Panc1 (cell line): ENCODE measurements at regions not wholly inside any gene's neighbourhood (a gene's known extent, or its start where the extent isn't known, plus 50 kb on each side); places are given as distances from the start of the nearest gene placed in this dataset.

Experiments used
- ATAC-seq: fragments of 200-7000 bp; cut with Tn5 transposase; 2 replicates; pipeline ENCODE4 v1.9.1; 2020; ENCODE audit warnings: mild to moderate bottlenecking, moderate library complexity
- BruUV-seq: library from RNA; stranded (reverse); fragments of 400-500 nt; replicated peaks from 2 replicates; lab custom pipeline; 2021; lab: Mats Ljungman, UMichigan
- CTCF ChIA-PET: fragments of 300-600 bp; sonication (Branson Sonifier 250); formaldehyde crosslinking; loops from one replicate; lab custom pipeline; 2022; ENCODE audit warnings: antibody characterized with exemption; lab: Charles Lee
- POLR2A ChIA-PET: fragments of 300-600 bp; sonication (Branson Sonifier 250); formaldehyde crosslinking; loops from one replicate; lab custom pipeline; 2022; ENCODE audit warnings: antibody characterized with exemption; lab: Charles Lee
- DNase-seq: peaks from one replicate; pipeline ENCODE4 v3.0.0-alpha.2; 2010; ENCODE audit warnings: low read depth, low spot score
- H3K27ac ChIP-seq: 2 replicates; pipeline ENCODE4 v1.5.1; 2011; ENCODE audit warnings: mild to moderate bottlenecking, low read length, inconsistent platforms
- H3K27me3 ChIP-seq: fragments of 200-500 bp; sonication (Bioruptor generic); 2 replicates; pipeline ENCODE4 v1.6.0; 2014; ENCODE audit warnings: low read length, inconsistent platforms; ENCODE audit not compliant: control insufficient read depth, insufficient read depth
- H3K36me3 ChIP-seq: fragments of 200-500 bp; sonication (Bioruptor generic); 2 replicates; pipeline ENCODE4 v1.5.1; 2014; ENCODE audit warnings: inconsistent platforms, mild to moderate bottlenecking, low read length, moderate library complexity; ENCODE audit not compliant: control insufficient read depth, insufficient read depth
- H3K4me1 ChIP-seq: 2 replicates; pipeline ENCODE4 v1.5.1; 2011; ENCODE audit warnings: inconsistent platforms, mild to moderate bottlenecking, low read length, moderate library complexity; ENCODE audit not compliant: control insufficient read depth, insufficient read depth
- H3K4me3 ChIP-seq, 2 experiments: 2 replicates each; pipeline ENCODE4 v1.5.1; 2011 to 2012; ENCODE audit warnings: low read depth in 2 of 2, low read length in 2 of 2, mild to moderate bottlenecking in 2 of 2, inconsistent platforms in 1 of 2, moderate library complexity in 1 of 2
- H3K9me3 ChIP-seq: fragments of 200-500 bp; sonication (Bioruptor generic); 2 replicates; pipeline ENCODE4 v1.5.1; 2014; ENCODE audit warnings: low read depth, mild to moderate bottlenecking, inconsistent platforms, low read length, moderate library complexity; ENCODE audit not compliant: control insufficient read depth, insufficient read depth
- CTCF ChIP-seq: fragments of 450-650 bp; IDR thresholded peaks from 2 replicates; pipeline ENCODE4 v1.5.1; 2017; ENCODE audit warnings: mild to moderate bottlenecking
- POLR2AphosphoS5 ChIP-seq: IDR thresholded peaks from 2 replicates; pipeline ENCODE4 v1.6.1; 2012; ENCODE audit warnings: mild to moderate bottlenecking, low read depth, low read length, moderate library complexity
- REST ChIP-seq, 2 experiments: IDR thresholded peaks; 2 replicates each; pipeline ENCODE4 v1.6.1; 2011 to 2012; ENCODE audit warnings: low read depth in 2 of 2, control low read depth in 1 of 2, low read length in 1 of 2, mild to moderate bottlenecking in 1 of 2, moderate library complexity in 1 of 2; ENCODE audit not compliant: insufficient read depth in 1 of 2
- SIN3A ChIP-seq: IDR thresholded peaks from 2 replicates; pipeline ENCODE4 v1.6.1; 2012; ENCODE audit warnings: low read depth, mild to moderate bottlenecking, low read length, moderate library complexity, borderline replicate concordance; ENCODE audit not compliant: insufficient read depth
- TCF7L2 ChIP-seq: IDR thresholded peaks from 2 replicates; pipeline ENCODE4 v1.6.1; 2011; ENCODE audit warnings: mild to moderate bottlenecking, low read depth, low read length, inconsistent platforms
- in situ Hi-C: cut with HindIII; loops from 2 replicates; pipeline ENCODE4 v1.10.0; 2016; ENCODE audit warnings: low sequenced_read_pairs, low pct_unique_long_range_greater_than_20kb
- intact Hi-C: fragments of 100-400 bp; cut with micrococcal nuclease; formaldehyde crosslinking; loops from one replicate; pipeline ENCODE4 v1.10.0; 2022; ENCODE audit not compliant: unreplicated experiment

DNA sequence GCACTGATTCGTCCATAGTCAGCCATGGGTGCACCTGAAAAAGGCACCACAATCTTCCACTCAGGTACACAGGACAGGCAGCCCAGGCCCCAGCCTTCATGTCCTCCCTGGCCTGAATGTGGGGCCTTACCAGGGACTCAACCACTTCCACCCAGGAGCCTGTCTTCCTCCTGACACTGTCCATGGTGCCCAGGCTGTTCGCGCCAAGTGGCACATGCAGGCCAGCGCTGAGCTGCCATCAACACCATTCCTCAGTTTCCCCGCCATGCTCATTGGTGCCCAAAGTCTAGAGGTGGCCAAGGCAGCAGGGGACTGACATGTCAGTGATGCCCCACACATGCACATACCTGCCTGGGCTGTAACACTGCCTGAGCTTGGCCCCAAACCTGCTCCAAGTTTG is 322.2 kb upstream of the POU3F4 start:
- Histone ChIP-seq H3K4me1 (no peaks in the 10 kb centered on the region), H3K27me3 (no peaks in the 10 kb centered on the region), H3K9me3 (no peaks in the 10 kb centered on the region), H3K27ac (no peak overlapping the region), H3K4me3 (no peak overlapping the region), H3K36me3 (no peaks in the 10 kb centered on the region)
- no peak for ATAC-seq
- DNase-seq: no peak
- no TSS peak for BruUV-seq
- no peak for TF ChIP-seq TCF7L2
- TF ChIP-seq REST (IDR thresholded peaks at IDR 0.05; ENCODE audit: insufficient read depth in 1 of 2, low read depth in 2 of 2, low read length in 1 of 2): peak in 1 of 2 experiments; percentile 64; a peak in 1 of 4 replicates
- TF ChIP-seq POLR2AphosphoS5: no peak
- TF ChIP-seq SIN3A: no peak
- no peak for TF ChIP-seq CTCF
- in situ Hi-C loops (no loop called here), intact Hi-C loops (no loop called here)
- ChIA-PET CTCF (no interaction called here), POLR2A (no interaction called here)

GRCh38 chrX:83186632-83187031 is 321.5 kb upstream of the POU3F4 start:
- no peak for ATAC-seq

More at GRCh38 chrX:83186632-83187031, 321.5 kb upstream of the POU3F4 start:
- POLR2A ChIA-PET: no interaction called here
- H3K36me3 ChIP-seq: no peaks in the 10 kb centered on the region
- no peak for DNase-seq
- intact Hi-C loops (no loop called here), in situ Hi-C loops (no loop called here)
- H3K4me3 ChIP-seq: no peak overlapping the region
- no peak overlapping the region for H3K27ac ChIP-seq
- no peaks in the 10 kb centered on the region for H3K9me3 ChIP-seq
- CTCF ChIA-PET: no interaction called here
- TF ChIP-seq REST (IDR thresholded peaks at IDR 0.05; ENCODE audit: insufficient read depth in 1 of 2, low read depth in 2 of 2, low read length in 1 of 2): no peak
- no peak for TF ChIP-seq SIN3A
- TF ChIP-seq CTCF: no peak
- no peak for TF ChIP-seq POLR2AphosphoS5
- TF ChIP-seq TCF7L2: no peak
- H3K4me1 ChIP-seq: no peaks in the 10 kb centered on the region
- no TSS peak for BruUV-seq
- H3K27me3 ChIP-seq: no peaks in the 10 kb centered on the region
